GM18861 (cell line): ENCODE measurements at regions not wholly inside any gene's neighbourhood (a gene's known extent, or its start where the extent isn't known, plus 50 kb on each side); places are given as distances from the start of the nearest gene placed in this dataset.

ENCODE experiments used
- ATAC-seq: cut with Tn5 transposase; IDR thresholded peaks from one replicate; pipeline ENCODE4 v1.9.1; 2021; ENCODE audit not compliant: unreplicated experiment

DNA sequence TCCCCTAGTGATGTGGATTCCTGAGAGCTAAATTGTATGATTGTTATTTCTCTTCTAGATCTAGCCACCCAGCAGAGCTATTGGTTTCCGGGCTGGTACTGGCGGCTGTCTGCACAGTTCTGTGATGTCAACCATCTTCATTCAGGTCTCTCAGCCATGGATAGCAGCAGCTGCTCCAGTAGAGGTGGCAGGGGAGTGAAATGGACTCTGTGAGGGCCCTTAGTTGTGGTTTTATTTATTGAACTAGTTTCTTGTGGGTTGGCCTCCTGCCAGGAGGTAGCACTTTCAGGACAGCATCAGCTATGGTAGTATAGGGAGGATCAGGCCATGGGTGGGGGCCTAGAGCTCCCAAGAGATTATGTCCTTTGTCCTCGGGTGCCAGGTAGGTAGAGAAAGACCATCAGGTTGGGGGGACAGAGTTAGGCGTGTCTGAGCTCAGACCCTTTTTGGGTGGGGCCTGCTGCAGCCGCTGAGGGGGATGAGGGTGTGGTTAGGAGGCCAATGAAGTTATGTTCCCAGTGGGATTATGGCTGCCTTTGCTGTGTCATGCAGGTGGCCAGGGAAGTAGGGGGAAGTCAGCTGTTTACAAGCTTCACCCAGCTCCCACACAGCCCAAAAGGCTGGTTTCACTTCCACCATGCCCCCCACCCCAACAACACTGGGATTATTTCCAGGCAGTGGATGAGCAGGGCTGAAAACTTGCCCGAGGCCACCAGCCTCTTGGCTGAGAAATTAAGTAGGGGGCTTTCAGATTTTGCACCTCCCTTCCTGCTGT lies 55.1 kb upstream of the RGS4 start:
- ATAC-seq: no peak

DNA sequence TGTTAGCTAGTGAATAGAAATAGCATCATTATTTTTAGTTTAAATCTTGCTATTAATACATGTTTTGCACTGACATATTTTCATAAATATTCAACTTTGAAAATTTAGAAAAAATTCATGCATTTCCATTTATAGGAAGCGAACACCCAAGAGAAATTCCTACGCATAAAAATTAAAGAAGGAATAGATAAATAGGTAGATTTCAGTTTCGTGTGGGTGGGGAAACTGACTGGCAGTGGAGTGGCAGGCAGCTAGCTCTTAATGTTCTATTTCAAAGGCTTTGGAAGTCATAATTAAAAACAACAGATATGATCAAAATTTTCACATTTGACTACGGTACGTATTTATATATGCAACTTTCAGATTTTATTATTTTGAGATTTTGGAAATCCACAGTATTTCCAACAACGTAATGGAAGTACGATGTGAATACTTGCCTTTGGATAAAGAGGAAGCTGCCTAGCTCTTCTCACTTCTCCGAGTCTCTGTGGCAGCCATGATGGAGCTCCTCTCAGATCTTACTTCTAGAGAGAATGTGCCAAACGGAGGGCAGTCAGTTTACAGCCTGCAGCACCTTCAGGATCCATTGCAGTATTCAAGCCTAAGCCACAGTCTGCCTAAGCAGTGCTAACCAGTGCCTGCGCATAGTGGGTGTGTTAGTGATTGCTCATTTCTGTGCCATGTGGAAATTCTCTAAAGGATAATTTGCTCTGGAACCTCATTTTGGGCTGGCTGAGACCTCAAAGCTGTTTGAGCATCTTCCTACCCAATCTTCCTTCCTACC lies 62.9 kb upstream of the RGS4 start:
- ATAC-seq: no peak

DNA sequence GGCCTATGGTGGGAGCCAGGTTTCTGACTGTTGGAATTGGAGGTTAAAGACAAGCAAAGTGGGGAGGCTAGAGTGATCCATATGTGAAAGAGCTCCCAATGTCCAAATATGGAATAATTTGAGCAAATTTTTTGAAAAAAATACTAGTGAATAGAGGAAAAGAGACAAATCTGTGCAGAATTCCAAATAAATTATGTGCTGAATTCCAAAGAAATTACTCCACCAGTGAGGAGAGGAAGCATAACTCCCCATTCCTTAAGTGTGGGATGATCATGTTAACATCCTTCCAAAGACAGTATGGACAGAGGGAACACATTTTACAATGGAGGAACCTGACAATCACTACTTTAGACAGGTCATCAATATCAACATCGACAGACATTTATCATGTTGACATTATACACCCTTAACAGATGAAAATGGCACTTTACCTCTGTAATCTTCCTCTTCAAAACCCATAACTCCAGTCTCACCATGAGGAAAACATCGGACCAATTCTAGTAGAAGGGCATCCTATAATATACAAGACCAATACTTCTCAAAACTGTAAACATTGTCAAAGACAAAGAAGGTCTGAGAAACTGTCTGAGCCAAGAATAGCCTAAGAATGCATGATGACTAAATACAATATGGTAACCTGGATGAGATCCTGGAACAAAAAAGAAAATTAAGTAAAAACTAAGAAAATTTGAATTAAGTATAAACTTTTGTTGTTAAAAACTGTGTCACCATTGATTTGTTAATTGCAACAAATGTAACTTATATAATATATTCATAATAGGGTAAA lies 71.5 kb upstream of the RGS4 start:
- no peak for ATAC-seq

DNA sequence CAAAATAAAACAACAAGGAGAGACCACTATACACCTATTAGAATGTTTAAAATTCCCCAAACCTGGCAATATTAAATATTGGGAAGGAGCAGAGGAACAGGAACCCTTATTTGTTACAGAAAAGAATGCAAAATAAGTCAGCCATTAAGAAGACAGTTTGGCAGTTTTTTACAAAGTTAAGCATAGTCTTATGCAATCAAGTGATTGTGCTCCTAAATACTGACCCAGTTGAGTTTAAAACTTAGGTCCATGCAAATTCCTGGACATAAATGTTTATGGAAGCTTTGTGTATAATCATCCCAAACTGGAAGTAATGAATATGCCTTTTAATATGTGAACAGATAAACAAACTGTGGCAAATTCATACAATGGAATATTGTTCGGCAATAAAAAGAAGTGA lies 72.9 kb upstream of the RGS4 start:
- no peak for ATAC-seq

DNA sequence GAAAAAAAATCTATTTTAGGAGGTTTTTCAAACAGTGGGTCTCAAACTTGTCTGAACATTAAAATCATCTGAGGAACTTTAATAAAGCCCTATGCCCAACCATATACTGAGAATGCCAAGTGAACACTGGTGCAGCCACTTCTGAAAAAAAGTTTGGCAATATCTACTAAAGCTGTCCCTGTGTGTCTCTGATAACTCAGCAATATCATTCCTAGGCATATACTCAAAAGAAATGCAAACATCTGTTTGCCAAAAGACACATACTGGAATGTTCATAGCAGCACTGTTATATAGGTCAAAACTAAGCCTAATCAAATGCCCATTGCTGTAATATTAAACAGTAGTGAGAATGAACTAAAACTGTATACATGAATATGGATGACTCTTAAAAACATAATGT lies 74.2 kb upstream of the RGS4 start:
- no peak for ATAC-seq

DNA sequence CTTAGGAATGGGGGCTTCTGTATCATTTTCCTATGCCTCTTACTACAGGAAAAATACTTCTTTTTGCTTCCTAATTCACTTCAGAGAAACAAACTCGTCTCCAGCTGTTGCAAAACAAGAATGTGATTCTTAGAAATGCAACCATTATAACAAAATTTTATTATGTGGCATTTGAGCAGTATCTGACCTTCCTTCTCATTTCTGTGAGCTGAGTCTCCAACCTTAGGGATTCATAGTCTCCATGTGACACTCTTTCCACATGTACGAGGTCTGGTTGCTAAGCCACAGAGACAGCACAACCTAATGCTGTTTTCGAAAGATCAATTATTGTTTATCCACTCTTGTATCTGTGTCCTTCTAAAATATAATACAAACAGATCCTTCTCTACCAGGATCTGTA lies 75.3 kb upstream of the RGS4 start:
- no peak for ATAC-seq

DNA sequence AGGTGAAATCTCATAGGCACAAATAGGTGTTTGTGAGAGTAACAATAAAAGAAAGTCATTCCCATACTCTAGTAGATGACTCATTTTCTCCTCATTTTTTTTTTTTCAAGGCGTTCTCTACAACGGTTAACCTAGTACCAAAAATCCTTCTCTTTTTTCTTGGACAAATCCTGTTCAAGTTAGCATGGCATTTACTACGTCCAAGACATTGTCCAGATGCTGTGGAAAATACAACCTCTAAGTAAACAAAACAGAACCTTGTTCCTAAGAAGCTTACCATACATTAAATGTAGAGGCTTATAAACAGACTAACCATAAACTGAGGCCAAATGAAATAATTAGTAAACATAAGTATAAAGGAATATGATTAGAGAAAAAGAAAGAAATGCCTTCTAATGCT lies 76.2 kb upstream of the RGS4 start:
- ATAC-seq: no peak

DNA sequence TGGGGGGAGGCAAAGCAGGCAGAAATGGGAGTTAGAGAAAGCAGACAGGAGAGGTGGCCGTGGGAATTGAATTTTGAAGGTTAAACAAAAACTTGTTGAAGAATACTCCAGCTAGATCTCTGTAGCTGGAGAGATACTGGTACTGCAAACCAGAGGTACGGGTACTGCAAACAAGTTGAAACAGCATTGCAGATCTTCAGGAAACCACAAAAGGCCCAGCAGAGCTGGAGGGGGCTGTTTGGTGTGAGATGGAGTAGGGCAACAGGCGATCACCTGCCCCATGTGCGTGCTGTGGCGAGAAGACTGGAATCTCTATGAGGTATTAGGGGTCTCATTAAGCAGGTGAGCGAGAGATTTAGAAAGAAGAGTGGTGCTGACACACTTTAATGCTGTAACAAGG lies 77.7 kb upstream of the RGS4 start:
- ATAC-seq: no peak

DNA sequence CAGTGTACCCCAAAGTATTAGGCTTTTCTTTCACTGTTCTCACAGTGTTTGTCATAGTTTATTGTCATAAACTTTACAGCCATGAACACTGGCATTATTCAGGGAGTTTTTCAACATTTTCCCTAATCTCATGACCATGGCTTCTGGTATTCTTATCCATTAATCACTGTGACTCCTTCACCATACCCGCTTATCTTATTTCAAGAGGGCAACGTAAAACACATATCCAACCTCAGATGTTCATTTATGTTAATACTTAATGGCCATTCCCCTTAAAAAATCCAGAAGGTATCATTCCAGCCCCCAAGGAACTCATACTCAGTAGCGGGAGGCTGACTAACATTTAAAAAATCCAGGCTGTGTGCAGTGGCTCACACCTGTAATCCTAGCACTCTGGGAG lies 78.5 kb upstream of the RGS4 start:
- no peak for ATAC-seq

DNA sequence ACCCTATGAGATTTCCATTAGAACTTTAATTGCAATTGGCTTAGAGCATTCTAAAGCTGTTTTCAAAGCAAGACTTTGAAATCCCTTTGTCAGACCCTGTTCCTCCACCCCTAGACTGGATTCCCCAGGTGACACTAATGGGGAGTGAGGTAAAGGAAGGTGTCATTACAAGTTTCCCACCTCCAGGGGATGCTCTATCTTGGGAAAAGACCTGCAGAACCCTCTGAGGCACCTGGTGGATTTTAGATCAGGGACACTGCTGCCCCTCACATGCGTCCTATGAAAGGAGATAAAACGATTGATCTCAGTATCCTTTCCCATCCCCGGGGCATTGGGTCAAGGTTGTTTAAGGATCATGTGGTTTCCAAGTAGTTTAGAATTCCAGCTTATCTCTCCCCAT lies 80.3 kb upstream of the RGS4 start:
- ATAC-seq: no peak

DNA sequence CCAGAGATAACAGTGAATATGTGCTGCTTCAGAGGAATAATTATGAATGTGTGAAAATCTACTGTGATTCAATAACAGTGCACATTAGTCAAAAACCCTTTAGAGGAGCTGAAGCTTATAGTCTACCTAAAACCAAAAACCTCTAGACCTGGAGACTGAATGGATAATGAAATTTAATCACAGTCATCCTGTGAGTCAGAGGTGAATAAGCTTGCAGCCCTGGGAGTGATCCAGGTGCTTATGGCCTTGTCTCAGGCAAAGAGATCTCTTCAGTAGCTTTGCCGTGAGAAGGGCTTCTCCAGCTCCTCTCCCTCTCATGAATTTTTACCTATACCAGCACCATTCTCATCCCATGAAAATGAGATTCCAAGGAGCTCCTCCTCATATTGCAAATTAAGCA lies 81.3 kb upstream of the RGS4 start:
- ATAC-seq: no peak

DNA sequence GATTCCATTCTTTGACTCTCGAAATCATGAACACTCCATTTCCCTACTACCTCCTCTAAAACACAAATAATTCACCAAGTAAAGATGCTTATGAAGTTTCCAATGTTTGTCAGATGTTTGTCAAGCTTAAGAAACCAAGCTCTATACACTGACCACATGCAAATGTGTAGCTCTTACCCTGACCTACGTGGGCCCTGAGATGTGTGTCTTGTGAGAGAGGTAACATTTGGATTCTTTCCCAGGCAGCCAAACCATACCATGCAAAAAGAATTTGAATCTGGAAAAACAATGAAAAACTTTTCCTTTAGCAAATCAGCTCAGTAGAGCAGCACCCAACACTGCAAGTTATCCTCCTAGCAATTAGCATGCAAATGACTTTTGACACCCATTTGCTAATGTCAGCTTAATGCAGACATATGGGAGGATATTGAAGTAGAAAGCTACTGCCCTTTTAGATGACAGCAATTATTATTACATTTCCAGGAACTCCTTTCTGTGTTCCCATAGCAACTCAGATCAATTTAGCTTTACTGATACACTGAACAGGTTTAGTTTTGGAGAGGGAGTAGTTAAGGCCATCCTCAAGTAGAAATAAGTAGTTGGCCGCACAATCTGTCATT lies 83.2 kb upstream of the RGS4 start:
- no peak for ATAC-seq

DNA sequence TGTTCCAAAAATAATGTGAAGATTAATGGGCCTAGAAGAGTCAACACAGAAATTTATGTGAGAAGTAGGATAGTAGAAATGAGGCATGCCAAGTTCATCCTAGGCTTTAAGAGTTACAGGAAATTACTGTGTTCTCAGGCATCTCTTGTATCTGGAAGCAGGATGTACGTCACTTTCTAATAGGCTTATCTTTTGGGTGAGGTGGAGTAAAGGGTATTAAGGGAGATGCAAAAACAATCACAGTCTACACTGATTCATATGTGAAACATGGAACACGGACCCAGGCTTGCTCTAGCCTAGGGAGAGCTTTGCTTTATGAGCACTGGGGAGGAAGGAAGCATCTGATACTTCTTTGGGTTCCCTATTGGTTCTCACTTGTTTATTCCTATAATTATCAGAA lies 84.5 kb upstream of the RGS4 start:
- no peak for ATAC-seq

DNA sequence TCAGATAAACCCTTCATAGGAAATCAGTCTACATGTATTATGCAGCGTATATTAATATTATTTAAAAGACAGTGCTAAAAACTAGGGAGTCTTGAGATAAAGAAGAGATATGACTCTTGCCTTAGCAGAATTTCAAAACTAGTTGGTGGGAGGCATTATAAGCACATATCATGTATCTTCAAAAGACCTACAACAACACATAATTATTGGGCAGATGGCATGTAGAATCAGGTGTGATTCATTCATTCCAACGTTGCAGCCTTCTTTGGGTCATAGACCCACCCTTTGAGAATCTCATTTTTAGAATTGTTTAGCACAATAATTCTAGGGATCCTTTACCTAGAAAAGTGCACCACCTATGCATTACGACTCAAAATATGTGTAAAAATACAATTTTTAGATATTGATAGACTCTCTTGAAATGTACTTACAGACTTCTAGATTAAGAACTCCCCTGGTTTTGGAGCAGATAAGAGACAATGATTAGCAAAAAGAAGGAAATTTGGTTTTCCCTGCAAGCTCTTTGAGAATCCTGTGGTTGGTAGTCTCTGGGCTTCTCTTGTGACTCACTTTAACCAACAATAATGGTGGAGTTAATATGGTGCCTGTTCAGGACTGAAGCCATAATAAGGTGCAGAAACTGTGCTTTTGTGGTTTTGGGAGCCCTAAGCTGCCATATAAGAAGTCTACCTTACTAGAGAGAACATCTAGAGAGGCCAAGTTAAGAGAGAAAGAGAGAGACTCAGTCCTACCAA lies 85.3 kb upstream of the RGS4 start:
- no peak for ATAC-seq

DNA sequence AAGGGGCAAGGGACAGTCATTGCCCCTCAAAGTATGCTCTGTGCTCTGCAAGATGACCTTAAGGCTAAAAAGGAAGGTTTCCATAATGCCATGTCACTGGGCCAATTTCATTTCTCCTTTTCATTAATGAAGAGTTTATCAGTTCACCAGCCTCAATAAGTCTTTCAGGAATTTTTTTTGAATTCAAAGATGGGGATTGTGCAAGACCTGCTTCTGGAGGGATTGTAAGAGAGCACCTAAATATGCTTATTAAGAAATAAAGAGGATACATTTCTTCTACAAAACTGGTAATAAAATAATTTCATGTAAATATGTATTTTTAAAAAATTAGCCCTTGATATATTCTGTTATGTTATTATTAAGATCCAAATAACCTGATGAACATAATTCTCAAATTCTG lies 86.8 kb upstream of the RGS4 start:
- no peak for ATAC-seq

DNA sequence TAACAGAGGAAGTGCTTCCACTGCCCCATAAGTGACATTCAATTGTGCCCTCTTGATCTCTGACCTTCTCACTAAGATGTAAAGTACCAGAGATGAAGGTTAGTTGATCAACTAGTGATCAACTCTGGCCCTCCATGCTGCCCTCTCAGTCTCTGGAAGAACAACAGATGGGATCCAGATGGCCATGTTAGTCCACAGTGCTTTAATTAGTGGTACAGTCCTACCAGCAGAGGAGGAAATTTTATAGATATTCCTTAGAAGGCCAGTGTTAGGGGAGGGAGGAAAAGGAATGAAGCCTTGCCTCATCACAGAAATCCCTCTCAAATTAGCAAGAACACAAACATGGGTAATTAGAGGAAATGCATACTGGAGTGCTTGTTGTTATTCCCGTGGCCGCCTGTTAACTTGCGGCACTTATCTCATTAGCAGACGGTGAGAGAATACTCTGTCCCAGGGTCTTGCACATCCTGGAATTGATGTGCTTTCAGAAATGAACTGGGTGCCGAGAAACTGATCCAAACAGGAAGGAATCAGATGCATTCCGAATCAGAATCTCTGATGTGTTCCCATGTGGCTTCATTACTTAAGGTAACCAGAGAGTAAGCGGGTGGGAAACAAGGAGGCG lies 91.1 kb upstream of the RGS4 start:
- no peak for ATAC-seq

DNA sequence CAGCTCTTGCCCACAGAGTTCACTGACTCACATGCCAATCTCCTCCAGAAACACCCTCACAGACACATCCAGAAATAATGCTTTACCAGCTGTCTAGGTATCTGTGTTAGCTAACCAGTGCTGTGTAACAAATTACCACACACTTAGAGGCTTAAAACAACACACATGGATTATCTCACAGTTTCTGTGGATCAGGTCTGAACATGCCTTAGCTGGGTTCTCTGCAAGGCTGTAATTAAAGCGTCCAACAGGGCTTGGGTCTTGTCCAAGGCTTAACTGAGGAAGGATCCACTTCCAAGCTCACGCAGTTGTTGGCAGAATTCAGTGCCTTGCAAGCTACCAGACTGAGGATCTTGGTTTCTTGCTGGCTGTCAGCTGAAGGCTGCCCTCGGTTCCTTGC lies 92.5 kb upstream of the RGS4 start:
- ATAC-seq: no peak

DNA sequence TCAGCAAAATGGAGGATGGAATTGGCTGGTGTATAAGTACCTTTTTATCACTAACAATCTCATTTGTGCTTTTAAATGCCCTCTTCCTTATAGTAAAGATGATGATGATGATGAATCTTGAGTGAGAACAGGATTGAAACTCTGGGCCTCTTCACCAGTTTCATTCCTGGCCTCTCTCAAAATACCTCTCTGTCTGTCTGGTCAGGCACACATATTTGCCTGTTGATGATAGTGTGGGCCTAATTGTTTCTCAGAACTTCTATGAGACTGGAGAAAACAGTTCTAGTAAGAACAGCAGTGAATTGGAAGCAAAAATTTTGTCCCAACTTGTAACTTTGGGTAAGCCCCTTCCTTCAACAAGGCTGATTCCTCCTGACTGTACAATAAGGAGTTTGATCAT lies 94.4 kb upstream of the RGS4 start:
- ATAC-seq: no peak

DNA sequence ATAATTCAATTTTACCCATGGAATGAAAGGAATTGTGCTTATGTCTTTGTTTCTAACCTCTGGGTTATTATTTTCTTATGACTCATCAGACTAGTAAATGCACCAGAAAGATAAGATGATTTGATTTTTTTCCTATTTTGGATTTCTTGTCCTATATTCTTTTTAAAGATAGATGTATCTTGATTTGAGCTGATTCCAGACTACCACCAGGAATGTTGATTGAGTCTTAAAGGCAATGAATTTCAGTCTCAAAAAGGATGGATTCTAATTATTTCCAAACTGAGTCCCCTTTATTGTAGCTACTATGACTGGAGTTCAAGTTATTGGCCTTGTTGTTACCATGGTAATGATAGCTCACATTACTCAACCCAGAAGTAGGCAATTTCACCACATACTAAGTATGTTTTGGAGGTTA lies 95.8 kb upstream of the RGS4 start:
- no peak for ATAC-seq

DNA sequence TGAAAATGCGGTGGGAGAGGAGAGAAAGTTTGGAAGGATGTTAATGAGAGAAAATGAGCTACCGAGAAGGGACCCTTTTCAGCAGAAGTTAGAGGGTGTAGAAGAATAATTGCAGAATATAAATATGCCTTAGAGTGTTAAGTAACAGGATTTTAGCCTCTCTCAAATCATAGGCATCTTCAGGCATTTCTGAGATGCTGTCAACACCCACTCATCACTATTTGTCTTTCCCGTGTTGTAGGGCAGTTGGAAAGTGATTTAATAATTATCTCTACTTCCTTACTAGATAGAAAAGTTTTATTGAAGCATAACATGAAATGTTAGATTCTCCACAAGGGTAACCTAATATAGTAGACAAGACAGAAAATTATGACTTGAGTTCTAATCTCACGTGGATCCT lies 96.4 kb upstream of the RGS4 start:
- no peak for ATAC-seq
